WTC11 (cell line): ENCODE measurements at regions not wholly inside any gene's neighbourhood (a gene's known extent, or its start where the extent isn't known, plus 50 kb on each side); places are given as distances from the start of the nearest gene placed in this dataset.
"Not testable (repeated sequence)": the region's sequence is repeated elsewhere in the genome, so short reads cannot be mapped to it uniquely, and the experiment has no call there.

Source experiments
- ATAC-seq: fragments of 200-7000 bp; cut with Tn5 transposase; 2 replicates; pipeline ENCODE4 v1.10.0; 2021; ENCODE audit warnings: mild to moderate bottlenecking, moderate library complexity
- CTCF ChIA-PET: fragments of 300-600 bp; sonication (Branson Sonifier 250); formaldehyde crosslinking; loops from one replicate; lab custom pipeline; 2021; ENCODE audit warnings: antibody characterized with exemption; lab: Charles Lee
- POLR2A ChIA-PET: fragments of 350-600 bp; sonication (Branson Sonifier 250); formaldehyde crosslinking; loops from one replicate; lab custom pipeline; 2021; ENCODE audit warnings: antibody characterized with exemption; lab: Charles Lee
- DNase-seq: peaks from one replicate; pipeline ENCODE4 v3.0.0; 2021; ENCODE audit warnings: low spot score
- H3K27ac Mint-ChIP-seq: 2 replicates; pipeline ENCODE4 v1.8.0; 2021; ENCODE audit warnings: mixed read lengths
- H3K27me3 Mint-ChIP-seq: 2 replicates; pipeline ENCODE4 v1.8.0; 2021; ENCODE audit warnings: low read depth, mild to moderate bottlenecking, moderate library complexity, mixed read lengths
- H3K36me3 Mint-ChIP-seq: 2 replicates; pipeline ENCODE4 v1.8.0; 2021; ENCODE audit warnings: mixed read lengths
- H3K4me1 Mint-ChIP-seq: 2 replicates; pipeline ENCODE4 v1.8.0; 2022; ENCODE audit warnings: mixed read lengths
- H3K4me3 Mint-ChIP-seq: 2 replicates; pipeline ENCODE4 v1.8.0; 2021; ENCODE audit warnings: mild to moderate bottlenecking, moderate library complexity, mixed read lengths
- H3K9me3 Mint-ChIP-seq: 2 replicates; pipeline ENCODE4 v1.8.0; 2021; ENCODE audit warnings: mixed read lengths
- ATF2 ChIP-seq: sonication (generic); formaldehyde crosslinking; IDR thresholded peaks from 2 replicates; pipeline ENCODE4 v1.8.1; 2022; ENCODE audit warnings: low read depth, missing genetic modification reagents, borderline replicate concordance
- EMX1 ChIP-seq: fragments of 250-450 bp; sonication (Bioruptor Pico); IDR thresholded peaks from 2 replicates; pipeline ENCODE4 v1.8.0; 2021; ENCODE audit warnings: mild to moderate bottlenecking
- HMGXB4 ChIP-seq: sonication (generic); formaldehyde crosslinking; IDR thresholded peaks from 2 replicates; pipeline ENCODE4 v1.8.1; 2023; ENCODE audit warnings: mild to moderate bottlenecking, moderate library complexity, missing genetic modification reagents
- IRF1 ChIP-seq: sonication (generic); formaldehyde crosslinking; IDR thresholded peaks from 2 replicates; pipeline ENCODE4 v1.8.0; 2023; ENCODE audit warnings: missing genetic modification reagents
- JUN ChIP-seq: sonication (generic); formaldehyde crosslinking; IDR thresholded peaks from 2 replicates; pipeline ENCODE4 v1.8.0; 2023; ENCODE audit warnings: mild to moderate bottlenecking, missing genetic modification reagents
- MLX ChIP-seq: sonication (generic); formaldehyde crosslinking; IDR thresholded peaks from 2 replicates; pipeline ENCODE4 v1.8.1; 2023; ENCODE audit warnings: mild to moderate bottlenecking, missing genetic modification reagents, moderate library complexity
- MXD4 ChIP-seq: fragments of 250-450 bp; sonication (Bioruptor Pico); IDR thresholded peaks from 2 replicates; pipeline ENCODE4 v1.8.0; 2021; ENCODE audit warnings: mild to moderate bottlenecking, moderate library complexity, borderline replicate concordance
- MYBL2 ChIP-seq: sonication (generic); formaldehyde crosslinking; IDR thresholded peaks from 2 replicates; pipeline ENCODE4 v1.8.1; 2023; ENCODE audit warnings: mild to moderate bottlenecking, moderate library complexity, missing genetic modification reagents
- OVOL2 ChIP-seq: fragments of 250-450 bp; sonication (Bioruptor Pico); IDR thresholded peaks from 2 replicates; pipeline ENCODE4 v1.9.0; 2021; ENCODE audit warnings: mild to moderate bottlenecking, borderline replicate concordance
- SMAD3 ChIP-seq: sonication (generic); formaldehyde crosslinking; IDR thresholded peaks from 2 replicates; pipeline ENCODE4 v1.8.0; 2022; ENCODE audit warnings: missing genetic modification reagents, mild to moderate bottlenecking, borderline replicate concordance
- SMAD4 ChIP-seq: sonication (generic); formaldehyde crosslinking; IDR thresholded peaks from 2 replicates; pipeline ENCODE4 v1.8.0; 2022; ENCODE audit warnings: mild to moderate bottlenecking, missing genetic modification reagents
- TEAD1 ChIP-seq: sonication (generic); formaldehyde crosslinking; IDR thresholded peaks from 2 replicates; pipeline ENCODE4 v1.8.0; 2022; ENCODE audit warnings: mild to moderate bottlenecking, missing genetic modification reagents
- USF1 ChIP-seq: sonication (generic); formaldehyde crosslinking; IDR thresholded peaks from 2 replicates; pipeline ENCODE4 v1.8.0; 2022; ENCODE audit warnings: mild to moderate bottlenecking, missing genetic modification reagents
- ZNF121 ChIP-seq: sonication (generic); formaldehyde crosslinking; IDR thresholded peaks from 2 replicates; pipeline ENCODE4 v1.8.0; 2023; ENCODE audit warnings: missing genetic modification reagents
- ZNF396 ChIP-seq: fragments of 250-450 bp; sonication (Bioruptor Pico); IDR thresholded peaks from 2 replicates; pipeline ENCODE4 v1.8.0; 2021; ENCODE audit warnings: mild to moderate bottlenecking, moderate library complexity, borderline replicate concordance
- ZNF532 ChIP-seq: fragments of 250-450 bp; sonication (Bioruptor Pico); IDR thresholded peaks from 2 replicates; pipeline ENCODE4 v1.9.0; 2021; ENCODE audit warnings: mild to moderate bottlenecking, borderline replicate concordance
- ZSCAN18 ChIP-seq: fragments of 250-450 bp; sonication (Bioruptor Pico); IDR thresholded peaks from 2 replicates; pipeline ENCODE4 v2.1.2; 2022; ENCODE audit warnings: mild to moderate bottlenecking, moderate library complexity

GRCh38 chr18:8889489-8889888 lies 184.1 kb downstream of the MTCL1 start:
- Mint-ChIP-seq H3K27ac (no peak overlapping the region), H3K4me3 (no peak overlapping the region), H3K36me3 (peaks cover 48% of the 10 kb centered on the region), H3K27me3 (peaks cover 2% of the 10 kb centered on the region; the same call in 1 of the 2 replicates), H3K9me3 (peaks cover 48% of the 10 kb centered on the region)
- POLR2A ChIA-PET = no interaction called here
- ATAC-seq (no peak), DNase-seq (no peak)
- CTCF ChIA-PET = no interaction called here
- TF ChIP-seq ZSCAN18 (CRISPR knock-in tag) (no peak), EMX1 (CRISPR knock-in tag) (no peak), JUN (no peak), IRF1 (CRISPR knock-in tag) (no peak), SMAD3 (CRISPR knock-in tag) (no peak), ZNF396 (no peak), HMGXB4 (CRISPR knock-in tag) (no peak), SMAD4 (no peak), USF1 (CRISPR knock-in tag) (no peak)
- TF ChIP-seq, all 79 proteins: peak for 0
- H3K4me1 Mint-ChIP-seq = peaks cover 12% of the 10 kb centered on the region

GRCh38 chr18:8890503-8890902 lies 185.1 kb downstream of the MTCL1 start:
- ATAC-seq = 0 out of 2 replicates have a peak, but pooled peaks have one; percentile 19
- H3K27me3 Mint-ChIP-seq = not testable (repeated sequence)
- peaks cover 49% of the 10 kb centered on the region for H3K9me3 Mint-ChIP-seq
- 0 out of 2 replicates have a peak, but pooled peaks have one; percentile 10 for TF ChIP-seq ZNF121
- TF ChIP-seq, all 79 proteins: peak for 1; not testable (repeated sequence) for 78
- peaks cover 12% of the 10 kb centered on the region for H3K4me1 Mint-ChIP-seq
- peaks cover 42% of the 10 kb centered on the region for H3K36me3 Mint-ChIP-seq
- H3K4me3 Mint-ChIP-seq, CTCF ChIA-PET, DNase-seq, POLR2A ChIA-PET, H3K27ac Mint-ChIP-seq: not testable (repeated sequence)

GRCh38 chr18:8890957-8891464 lies 185.7 kb downstream of the MTCL1 start:
- CTCF ChIA-PET = no interaction called here
- no peak for TF ChIP-seq MXD4 (CRISPR knock-in tag)
- no peak for TF ChIP-seq USF1 (CRISPR knock-in tag)
- no peak for TF ChIP-seq OVOL2 (CRISPR knock-in tag)
- no peak for TF ChIP-seq TEAD1 (CRISPR knock-in tag)
- no peak for TF ChIP-seq ATF2
- TF ChIP-seq MLX = no peak
- no peak for TF ChIP-seq MYBL2 (CRISPR knock-in tag)
- TF ChIP-seq JUN = no peak
- TF ChIP-seq ZNF532 (CRISPR knock-in tag) = no peak

More at GRCh38 chr18:8890957-8891464, 185.7 kb downstream of the MTCL1 start:
- Mint-ChIP-seq H3K9me3 (peaks cover 47% of the 10 kb centered on the region), H3K27ac (peak overlapping the region; percentile 87), H3K4me3 (no peak overlapping the region), H3K4me1 (peaks cover 12% of the 10 kb centered on the region), H3K36me3 (peaks cover 39% of the 10 kb centered on the region), H3K27me3 (no peaks in the 10 kb centered on the region)
- no peak for DNase-seq
- POLR2A ChIA-PET = no interaction called here
- ATAC-seq = peak; percentile 99
